Kidney (tissue), 13 donors: ENCODE measurements at regions not wholly inside any gene's neighbourhood (a gene's known extent, or its start where the extent isn't known, plus 50 kb on each side); places are given as distances from the start of the nearest gene placed in this dataset.
A peak's percentile ranks its signal among the peaks of the same experiment; 100 is the strongest.

Experiments used
- DNase-seq, 5 donors: peaks; one replicate each; pipeline ENCODE4 v3.0.0-alpha.2; 2013 to 2020
- FAIRE-seq: peaks from 2 replicates; lab custom pipeline; 2012; peaks lifted over from hg19 to GRCh38; lab: Jason Lieb, UNC
- H3K27ac ChIP-seq, 2 donors: one replicate each; pipeline ENCODE4 v1.7.0; 2013; ENCODE audit warnings: low read depth in 2 of 2, low read length in 2 of 2, inconsistent platforms in 1 of 2
- H3K27me3 ChIP-seq: one replicate; pipeline ENCODE4 v1.7.1; 2013; ENCODE audit warnings: low read length, inconsistent platforms; ENCODE audit not compliant: control insufficient read depth, insufficient read depth
- H3K36me3 ChIP-seq, 3 donors: one replicate each; pipeline versions ENCODE4 v1.7.0 to v1.7.1; 2013; ENCODE audit warnings: low read length in 3 of 3, control low read depth in 1 of 3, inconsistent platforms in 1 of 3; ENCODE audit not compliant: insufficient read depth in 3 of 3, control insufficient read depth in 2 of 3
- H3K4me1 ChIP-seq, 3 donors: one replicate each; pipeline versions ENCODE4 v1.7.0 to v1.7.1; 2013; ENCODE audit warnings: low read length in 3 of 3, inconsistent platforms in 1 of 3, low read depth in 1 of 3; ENCODE audit not compliant: control insufficient read depth in 2 of 3, insufficient read depth in 2 of 3
- H3K4me3 ChIP-seq, 3 donors: one replicate each; pipeline versions ENCODE4 v1.7.0 to v1.8.1; 2013; ENCODE audit warnings: low read length in 3 of 3, control low read depth in 1 of 3, inconsistent platforms in 1 of 3
- H3K9ac ChIP-seq, 3 donors: one replicate each; pipeline versions ENCODE4 v1.7.0 to v1.7.1; 2013; ENCODE audit warnings: low read length in 3 of 3, control low read depth in 1 of 3, inconsistent platforms in 1 of 3
- H3K9me3 ChIP-seq, 3 donors: one replicate each; pipeline versions ENCODE4 v1.7.0 to v1.7.1; 2013; ENCODE audit warnings: low read length in 3 of 3, control low read depth in 1 of 3, inconsistent platforms in 1 of 3; ENCODE audit not compliant: control insufficient read depth in 2 of 3, insufficient read depth in 1 of 3
- CTCF ChIP-seq: IDR thresholded peaks from 3 replicates; pipeline ENCODE4 v1.5.1; 2012; ENCODE audit warnings: mild to moderate bottlenecking, moderate library complexity, borderline replicate concordance; ENCODE audit not compliant: insufficient read depth; ENCODE audit errors: extremely low read depth
- intact Hi-C: fragments of 100-400 bp; cut with DNase I; formaldehyde crosslinking; loops from one replicate; pipeline ENCODE4 v1.11.1; 2022
- donor health status: control.
- donor health status: control.
- donor health status: control.
- donor health status: control.
- donor health status: control.
- donor health status: DM: yes; HTN: yes; CAD: no.
- donor health status: Normal renal cell carcinoma (clear cell type).

- no peak for DNase-seq
- no peak for FAIRE-seq
Measured at GRCh38 chrX:39826813-39827543, 270.8 kb downstream of the BCOR start.

GRCh38 chrX:39827951-39828350, 269.8 kb downstream of the BCOR start:
- DNase-seq (peak in 2 of 5 donors; percentile 54 to 66), FAIRE-seq (no peak)
- Histone ChIP-seq H3K9me3 (no peaks in the 10 kb centered on the region), H3K9ac (no peak overlapping the region), H3K4me3 (no peak overlapping the region), H3K36me3 (no peaks in the 10 kb centered on the region), H3K27ac (no peak overlapping the region), H3K27me3 (no peaks in the 10 kb centered on the region), H3K4me1 (peaks cover 0 to 8% (median 0%) of the 10 kb centered on the region in 3 donors)
- no peak for TF ChIP-seq CTCF
- intact Hi-C loops = no loop called here

More at GRCh38 chrX:39826813-39827543, 270.8 kb downstream of the BCOR start:
- Histone ChIP-seq H3K4me1 (peaks cover 0 to 8% (median 0%) of the 10 kb centered on the region in 3 donors), H3K27ac (no peak overlapping the region), H3K9ac (no peak overlapping the region), H3K4me3 (no peak overlapping the region), H3K27me3 (no peaks in the 10 kb centered on the region), H3K36me3 (no peaks in the 10 kb centered on the region), H3K9me3 (no peaks in the 10 kb centered on the region)
- no peak for TF ChIP-seq CTCF
- intact Hi-C loops = no loop called here

- H3K4me1 ChIP-seq = peaks cover 0 to 8% (median 0%) of the 10 kb centered on the region in 3 donors
- no peak for FAIRE-seq
- DNase-seq = no peak
- no peaks in the 10 kb centered on the region for H3K9me3 ChIP-seq
- H3K27ac ChIP-seq = no peak overlapping the region
- H3K36me3 ChIP-seq = no peaks in the 10 kb centered on the region
- H3K27me3 ChIP-seq = no peaks in the 10 kb centered on the region
- no peak for TF ChIP-seq CTCF
- H3K4me3 ChIP-seq = no peak overlapping the region
- H3K9ac ChIP-seq = no peak overlapping the region
- intact Hi-C loops = no loop called here
Measured at GRCh38 chrX:39828971-39829370, 268.8 kb downstream of the BCOR start.

- no peaks in the 10 kb centered on the region for H3K9me3 ChIP-seq
- TF ChIP-seq CTCF = no peak
- no peak overlapping the region for H3K4me3 ChIP-seq
- FAIRE-seq (no peak), DNase-seq (no peak)
- peaks cover 2% of the 10 kb centered on the region for H3K27me3 ChIP-seq
- no peak overlapping the region for H3K9ac ChIP-seq
- H3K4me1 ChIP-seq = peaks cover 0 to 8% (median 0%) of the 10 kb centered on the region in 3 donors
- peak overlapping the region in 1 of 2 donors; percentile 34 for H3K27ac ChIP-seq
- H3K36me3 ChIP-seq = no peaks in the 10 kb centered on the region
- intact Hi-C loops = no loop called here
Measured at GRCh38 chrX:39829965-39830364, 267.8 kb downstream of the BCOR start.
